Islet of Langerhans (tissue), 1 donor: ENCODE measurements at regions not wholly inside any gene's neighbourhood (a gene's known extent, or its start where the extent isn't known, plus 50 kb on each side); places are given as distances from the start of the nearest gene placed in this dataset.
A peak's percentile ranks its signal among the peaks of the same experiment; 100 is the strongest.
"Not testable (repeated sequence)": the region's sequence is repeated elsewhere in the genome, so short reads cannot be mapped to it uniquely, and the experiment has no call there.

Experiments
- FAIRE-seq: peaks from one replicate; lab custom pipeline; 2011; peaks lifted over from hg19 to GRCh38; lab: Jason Lieb, UNC

DNA sequence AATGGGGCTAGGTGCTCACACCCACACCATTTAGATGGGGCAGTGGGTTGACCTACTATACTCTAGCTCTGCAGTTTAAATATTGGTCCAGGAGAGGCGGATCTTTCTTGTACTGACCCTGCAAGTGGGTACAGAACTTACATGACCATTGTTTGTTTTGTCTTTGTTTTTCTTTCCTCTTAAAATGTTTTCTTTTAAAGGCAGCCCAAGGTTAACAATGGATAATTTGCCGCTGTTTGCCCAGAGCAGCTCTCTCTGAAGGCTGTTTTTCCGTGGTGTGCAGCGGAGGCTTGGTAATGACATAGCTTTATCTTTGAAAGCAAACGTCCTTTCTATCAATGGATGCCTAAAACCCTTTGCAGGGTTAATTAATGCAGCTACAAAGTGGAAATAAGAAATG is 133.3 kb upstream of the MEX3C start:
- FAIRE-seq = no peak

DNA sequence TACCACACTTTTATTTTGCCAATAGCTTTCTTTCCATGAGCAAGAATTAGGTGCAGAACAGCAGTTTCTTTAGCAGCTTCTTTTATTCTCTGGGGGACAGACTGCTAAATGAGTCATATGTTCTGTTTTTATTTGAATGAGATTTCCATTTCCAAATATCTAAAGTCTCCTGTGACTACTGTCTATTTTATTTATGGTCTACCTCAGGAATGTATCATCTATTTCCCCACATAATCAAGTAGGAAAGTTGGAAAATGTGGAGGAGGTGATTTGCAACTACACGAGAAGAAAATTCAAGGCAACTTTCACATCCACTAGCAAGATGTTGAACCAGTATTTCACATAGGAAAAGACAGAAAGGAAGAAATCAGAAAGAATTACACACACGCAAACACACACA is 139.9 kb upstream of the MEX3C start:
- FAIRE-seq = no peak

DNA sequence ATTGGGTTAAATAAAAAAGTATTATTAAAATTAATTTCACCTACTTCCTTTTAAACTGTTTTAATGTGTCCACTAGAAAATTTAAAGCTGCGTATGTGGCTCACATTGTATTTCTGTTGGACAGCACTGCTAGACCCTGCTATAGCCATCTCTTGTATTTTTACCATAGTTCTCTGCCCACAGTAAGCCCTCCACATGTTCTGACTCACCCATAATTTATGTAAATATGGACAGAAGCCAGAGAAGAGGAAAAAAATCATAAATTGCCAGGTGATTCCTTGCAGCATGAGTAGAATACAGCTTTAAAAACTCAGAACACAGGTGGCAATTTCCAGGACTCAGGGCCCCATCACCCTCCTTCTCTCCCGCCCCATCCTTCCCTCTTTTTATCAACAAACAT is 142.4 kb upstream of the MEX3C start:
- no peak for FAIRE-seq

DNA sequence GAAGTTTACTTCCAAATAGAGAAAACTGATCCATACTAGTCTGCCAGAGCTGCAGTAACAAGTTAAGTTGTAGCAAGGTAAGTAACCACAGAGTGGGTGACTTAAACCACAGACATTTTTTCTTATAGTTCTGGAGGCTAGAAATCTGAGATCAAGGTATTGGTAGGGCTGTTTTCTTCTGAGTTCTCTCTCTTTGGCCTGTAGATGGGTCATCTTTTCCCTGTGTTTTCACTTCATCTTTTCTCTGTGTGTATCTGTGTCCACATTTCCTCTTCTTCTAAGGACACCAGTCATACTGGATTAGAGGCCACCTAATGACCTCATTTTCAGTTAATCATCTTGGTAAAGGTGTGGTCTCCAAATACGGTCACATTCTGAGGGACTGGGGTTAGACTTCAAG is 142.9 kb upstream of the MEX3C start:
- no peak for FAIRE-seq

DNA sequence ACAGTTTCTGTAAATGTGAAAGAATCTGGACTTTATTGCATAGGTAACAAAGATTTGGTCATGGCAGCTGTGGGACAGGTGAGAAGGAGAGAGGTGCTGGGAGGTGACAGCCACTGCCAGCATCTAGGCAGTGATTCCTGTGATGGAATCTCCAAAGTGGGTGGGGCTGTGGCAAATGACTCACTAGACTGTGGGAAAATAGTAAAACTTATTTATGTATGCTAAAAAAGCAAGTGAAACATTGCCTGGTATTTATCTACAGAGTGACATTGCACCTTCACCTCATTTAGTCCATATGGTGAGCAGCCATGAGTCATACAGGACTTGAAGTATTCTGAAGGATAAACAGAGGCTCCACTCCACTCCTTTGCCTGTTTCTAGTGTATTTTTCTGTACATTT is 145.3 kb upstream of the MEX3C start:
- no peak for FAIRE-seq

DNA sequence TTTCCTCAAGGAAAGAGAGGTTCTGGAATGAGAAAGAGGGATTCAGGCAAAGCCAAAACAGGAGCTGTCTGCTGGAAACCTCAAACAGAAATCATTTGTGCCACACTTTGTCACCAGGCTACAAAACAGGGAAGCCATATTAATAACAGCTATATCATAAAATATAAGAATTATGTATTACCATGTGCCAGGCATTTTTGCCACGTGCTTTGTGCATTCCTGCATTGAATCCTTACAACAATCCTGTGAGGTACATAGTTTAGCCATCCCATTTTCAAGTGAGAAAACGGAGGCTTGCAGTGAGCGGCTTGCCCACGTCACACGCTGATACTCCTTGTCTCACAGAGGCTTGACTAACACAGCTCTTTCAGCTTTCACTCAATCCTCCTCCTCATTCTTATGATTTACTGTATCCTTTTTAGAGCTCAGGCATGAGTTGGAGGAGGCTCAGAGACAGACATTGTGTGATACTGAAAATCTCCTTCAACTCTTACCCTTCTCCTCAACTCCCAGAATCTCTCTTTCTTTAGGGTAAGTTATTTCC is 148.4 kb upstream of the MEX3C start:
- no peak for FAIRE-seq

DNA sequence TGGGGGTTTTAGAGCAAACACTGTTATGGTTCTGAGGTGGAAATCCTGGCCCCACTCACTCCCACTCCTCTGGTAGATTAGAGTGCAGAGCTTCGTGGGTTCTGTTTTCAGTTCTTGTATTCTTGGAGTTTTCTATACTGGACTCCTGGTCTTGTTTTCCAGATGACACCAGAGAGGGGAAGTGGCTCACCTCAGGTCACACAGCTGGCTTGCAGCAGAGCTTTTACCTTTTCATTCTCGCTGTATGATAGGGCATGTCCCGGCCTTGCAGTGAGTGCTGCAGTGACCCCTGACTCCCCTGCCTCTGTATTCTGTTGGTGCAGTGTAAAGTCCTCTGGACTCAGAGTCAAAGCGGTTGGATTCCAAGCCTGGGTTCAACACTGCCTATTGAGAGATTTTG is 148.9 kb upstream of the MEX3C start:
- no peak for FAIRE-seq

DNA sequence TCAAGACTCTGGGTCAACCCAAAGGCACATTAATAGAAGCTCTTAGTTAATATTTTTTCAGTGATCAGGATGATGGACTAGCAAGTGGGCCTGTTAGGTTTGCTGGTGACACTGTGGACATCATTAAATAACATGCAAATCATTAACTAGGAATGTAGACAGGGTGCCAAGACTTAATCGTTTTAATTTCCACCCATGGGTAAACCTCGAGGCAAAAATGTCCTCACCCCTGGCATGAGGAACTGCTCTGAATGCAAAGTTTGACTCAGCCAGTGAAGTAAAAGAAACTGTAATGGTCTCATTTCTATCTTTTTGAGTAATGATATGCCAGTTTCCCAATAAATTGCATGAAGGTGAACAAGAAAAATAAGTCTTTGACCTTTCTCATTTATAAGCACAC is 152.6 kb upstream of the MEX3C start:
- FAIRE-seq = peak; percentile 93

DNA sequence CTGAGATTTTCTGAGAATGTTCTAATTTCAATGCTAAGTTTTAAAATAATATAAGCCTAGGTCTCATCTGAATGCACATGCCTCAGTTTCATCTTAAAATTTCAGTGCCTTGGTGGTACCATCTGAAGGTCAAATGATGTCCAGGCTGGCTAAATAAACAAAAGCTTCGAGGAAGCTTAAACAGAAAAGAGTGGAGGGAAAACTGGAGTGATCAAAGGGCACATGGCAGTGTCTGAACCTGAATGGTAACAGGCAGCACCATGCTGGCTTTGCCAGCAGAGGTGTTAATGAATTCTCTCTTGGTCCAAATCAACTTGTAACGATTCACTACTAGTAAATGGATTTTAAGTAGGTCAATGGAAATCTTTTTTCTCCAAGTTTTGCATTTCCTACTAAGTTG is 158.4 kb upstream of the MEX3C start:
- no peak for FAIRE-seq

DNA sequence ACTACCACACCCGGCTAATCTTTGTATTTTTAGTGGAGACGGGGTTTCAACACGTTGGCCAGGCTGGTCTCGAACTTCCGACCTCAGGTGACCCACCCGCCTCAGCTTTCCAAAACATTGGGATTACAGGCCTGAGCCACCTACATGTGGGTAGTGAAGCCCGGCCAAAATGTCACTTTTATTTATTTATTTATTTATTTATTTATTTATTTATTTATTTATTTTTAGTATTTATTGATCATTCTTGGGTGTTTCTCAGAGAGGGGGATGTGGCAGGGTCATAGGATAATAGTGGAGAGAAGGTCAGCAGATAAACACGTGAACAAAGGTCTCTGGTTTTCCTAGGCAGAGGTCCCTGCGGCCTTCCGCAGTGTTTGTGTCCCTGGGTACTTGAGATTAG is 162.8 kb upstream of the MEX3C start:
- not testable (repeated sequence) for FAIRE-seq

DNA sequence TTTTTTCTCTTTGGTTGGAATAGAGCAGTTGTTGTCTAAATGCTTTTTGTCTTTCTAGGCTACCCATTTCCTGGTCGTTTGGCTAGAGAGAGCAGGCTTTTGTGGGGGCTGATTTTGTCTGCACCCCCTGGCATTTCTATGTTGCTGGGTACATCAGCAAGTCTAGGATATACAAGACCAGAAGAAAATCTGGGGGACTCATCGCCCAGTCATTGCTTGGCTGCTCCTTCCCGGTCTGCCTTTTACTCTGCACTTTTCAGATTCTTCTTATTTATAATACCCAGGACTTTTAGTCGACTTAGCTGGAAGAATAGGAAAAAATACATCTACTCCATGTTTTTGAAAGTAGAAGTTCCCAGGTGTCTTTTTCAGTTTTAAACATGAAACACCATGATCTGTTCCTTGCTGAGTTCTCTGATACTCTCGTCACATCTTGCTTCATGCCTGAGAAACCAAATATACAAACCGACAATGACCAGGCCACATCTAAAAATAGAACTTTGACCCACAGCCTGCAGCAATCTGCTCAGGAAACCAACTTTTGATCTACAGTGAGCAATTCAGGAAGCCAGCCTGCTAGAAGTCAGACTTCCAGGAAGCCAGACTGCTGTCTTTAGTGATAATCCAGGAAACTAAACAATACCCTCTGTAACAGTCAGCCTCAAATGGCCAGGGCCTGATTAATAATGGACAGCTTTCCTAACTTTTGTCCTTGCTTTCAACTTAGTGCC is 163.8 kb upstream of the MEX3C start:
- no peak for FAIRE-seq

DNA sequence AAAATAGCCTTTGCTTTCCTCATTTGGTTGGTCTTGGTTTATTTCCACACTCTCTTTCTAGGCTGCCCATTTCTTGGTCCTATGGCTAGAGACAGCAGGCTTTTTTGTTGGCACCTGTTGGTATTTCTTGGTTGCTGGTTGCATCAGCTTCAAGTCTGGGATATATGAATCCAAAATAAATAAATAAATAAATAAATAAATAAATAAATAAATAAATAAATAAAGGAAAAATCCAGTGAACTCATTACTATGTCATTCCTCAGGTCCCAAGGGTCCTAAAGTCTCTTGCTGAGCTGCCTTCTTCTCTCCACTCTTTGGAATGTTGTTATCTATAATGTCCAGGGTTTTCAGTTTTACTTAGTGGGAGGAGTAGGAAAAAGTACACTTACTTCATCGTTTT is 165.9 kb upstream of the MEX3C start:
- no peak for FAIRE-seq

DNA sequence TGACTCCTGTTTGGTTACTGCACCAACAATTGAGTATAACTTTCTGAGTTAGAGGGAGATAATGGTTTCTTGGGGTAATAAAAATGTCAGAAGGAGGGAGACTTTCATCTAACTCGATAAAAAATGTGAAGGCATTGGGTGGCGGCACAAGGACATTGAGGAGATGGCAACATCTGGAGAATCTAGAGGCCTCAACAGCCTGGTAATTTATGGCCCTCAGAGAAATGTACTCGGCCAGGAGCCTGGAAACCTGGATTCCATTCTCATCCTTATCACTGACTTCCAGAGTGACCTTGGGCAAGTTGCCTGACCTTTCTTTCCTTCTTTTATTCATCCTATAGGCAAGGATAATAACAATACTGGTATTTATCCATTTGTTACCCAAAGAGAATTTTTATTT is 173.5 kb upstream of the MEX3C start:
- no peak for FAIRE-seq

DNA sequence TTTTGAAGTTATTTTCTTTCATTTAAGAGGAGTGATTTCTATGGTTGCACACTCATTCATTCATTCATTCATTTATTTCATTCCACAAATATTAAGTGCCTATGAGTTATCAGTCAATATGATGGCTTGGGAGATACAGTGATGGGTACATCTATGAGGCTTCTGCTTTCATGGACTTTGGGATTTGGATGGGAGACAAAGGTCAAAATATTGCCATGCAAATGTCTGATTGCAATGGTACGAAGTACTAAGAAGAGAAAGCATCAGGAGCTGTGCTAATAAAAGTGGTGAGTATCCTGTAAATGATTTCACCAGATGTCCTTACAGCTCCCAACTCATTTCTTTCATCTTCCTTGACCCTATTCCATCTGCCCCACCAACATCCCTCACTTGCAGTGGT is 174.4 kb upstream of the MEX3C start:
- no peak for FAIRE-seq

DNA sequence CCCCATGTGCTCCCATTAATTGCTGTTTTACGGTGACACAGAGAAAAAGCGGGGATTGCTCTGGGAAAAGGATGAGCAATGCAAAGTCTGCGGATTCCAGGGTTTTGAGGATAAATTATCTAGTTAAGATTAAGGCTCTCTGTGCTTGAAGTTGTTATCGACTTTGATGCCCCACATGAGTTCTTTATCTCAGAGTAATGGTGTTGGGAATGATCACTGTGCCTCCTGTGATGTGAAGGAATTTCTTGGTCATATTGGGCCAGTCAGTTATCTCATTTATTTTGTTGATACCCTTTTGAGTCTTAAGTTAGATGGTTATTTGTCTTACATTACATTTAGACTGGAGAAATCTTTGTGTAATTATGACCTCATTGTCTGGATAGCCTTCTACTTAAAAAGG is 184.6 kb upstream of the MEX3C start:
- no peak for FAIRE-seq

DNA sequence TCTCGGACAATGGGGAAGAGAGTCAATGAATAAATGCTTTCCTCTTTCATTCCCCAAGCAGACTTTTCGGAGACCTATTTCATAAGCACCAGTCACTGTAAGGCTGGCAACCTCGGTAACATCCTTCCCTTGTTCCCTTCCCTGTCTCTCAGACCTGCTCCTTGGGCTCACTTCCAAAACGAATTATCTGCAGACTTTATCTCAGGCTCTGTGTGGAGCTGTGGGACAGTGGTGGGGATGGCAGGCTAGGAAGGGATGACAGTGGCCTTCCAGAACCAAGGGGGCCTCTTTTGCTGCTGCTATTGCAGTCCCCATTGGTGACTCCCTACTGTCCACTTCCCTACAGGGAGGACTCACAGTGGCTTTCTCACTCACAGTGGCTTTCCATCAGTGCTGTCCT is 185.6 kb upstream of the MEX3C start:
- no peak for FAIRE-seq

DNA sequence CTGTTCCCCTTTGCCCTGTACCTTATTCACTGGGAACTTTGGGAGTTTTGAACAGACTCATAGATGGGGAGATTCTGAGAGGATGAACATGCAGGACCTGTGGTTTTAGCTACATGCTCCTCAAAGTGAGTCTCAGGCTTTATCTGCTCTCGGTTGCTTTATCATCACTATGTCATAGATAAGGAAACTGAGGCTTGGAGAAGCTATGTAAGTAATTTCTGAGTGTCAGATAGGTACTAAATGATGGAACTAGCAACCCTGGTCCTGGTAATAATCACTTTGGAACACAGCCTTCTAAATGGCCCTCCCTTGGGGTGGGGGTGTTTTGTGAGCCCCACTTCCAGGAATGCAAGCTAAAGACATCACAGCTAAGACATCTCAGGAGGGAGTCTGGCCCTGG is 186.2 kb upstream of the MEX3C start:
- no peak for FAIRE-seq

DNA sequence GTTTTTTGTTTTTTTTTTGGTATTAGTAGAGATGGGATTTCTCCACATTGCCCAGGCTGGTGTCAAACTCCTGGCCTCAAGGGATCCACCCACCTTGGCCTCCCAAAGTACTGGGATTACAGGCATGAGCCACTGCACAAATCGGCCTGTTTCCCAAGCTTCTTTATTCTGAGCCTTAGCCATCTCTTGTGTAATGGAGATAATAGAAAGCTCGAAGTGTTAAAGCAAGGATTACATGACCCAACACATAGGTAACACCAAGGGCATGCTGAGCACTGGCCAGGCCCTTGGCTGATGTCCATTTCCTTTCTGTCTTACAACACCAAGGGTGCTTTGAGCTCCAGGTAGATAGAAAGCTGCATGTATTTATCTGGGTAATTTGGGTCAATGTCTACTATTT is 187.8 kb upstream of the MEX3C start:
- no peak for FAIRE-seq

DNA sequence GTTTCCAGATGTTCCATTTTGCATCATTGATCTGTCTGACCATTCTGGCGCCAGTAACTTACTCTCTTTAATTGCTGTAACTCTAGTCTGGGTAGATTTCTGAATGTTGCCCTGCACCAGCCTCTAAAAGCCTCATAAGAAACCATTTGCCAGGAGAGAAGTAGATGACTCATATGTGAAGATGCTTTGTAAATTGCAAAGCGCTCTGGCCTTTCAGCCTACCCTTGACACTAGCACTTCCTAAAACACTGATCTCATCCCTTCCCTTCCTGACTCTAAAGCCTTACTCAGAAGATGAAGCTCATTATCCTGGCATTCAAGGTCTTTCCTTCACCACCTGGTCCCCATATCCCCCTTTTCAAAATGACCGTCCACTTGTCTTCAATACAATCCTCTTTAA is 193.2 kb upstream of the MEX3C start:
- no peak for FAIRE-seq

DNA sequence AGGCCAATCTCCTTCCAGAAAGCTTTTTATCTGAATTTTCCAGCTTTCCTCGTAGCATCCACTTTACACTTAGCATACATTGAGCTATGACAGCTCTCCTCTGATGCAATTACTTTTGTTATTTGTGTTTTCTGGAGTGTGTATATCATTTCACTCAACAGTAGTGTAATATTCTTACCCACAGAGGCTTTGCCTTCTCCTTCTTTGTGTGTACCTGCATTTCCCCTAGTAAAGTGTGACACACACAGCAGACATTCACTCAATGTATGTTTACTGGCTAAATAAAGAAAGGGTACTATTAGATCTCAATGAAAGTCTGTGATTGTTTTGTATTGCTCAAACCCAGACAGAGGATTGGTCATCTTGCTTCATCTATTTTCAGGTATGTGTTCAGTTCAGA is 193.7 kb upstream of the MEX3C start:
- FAIRE-seq = no peak

DNA sequence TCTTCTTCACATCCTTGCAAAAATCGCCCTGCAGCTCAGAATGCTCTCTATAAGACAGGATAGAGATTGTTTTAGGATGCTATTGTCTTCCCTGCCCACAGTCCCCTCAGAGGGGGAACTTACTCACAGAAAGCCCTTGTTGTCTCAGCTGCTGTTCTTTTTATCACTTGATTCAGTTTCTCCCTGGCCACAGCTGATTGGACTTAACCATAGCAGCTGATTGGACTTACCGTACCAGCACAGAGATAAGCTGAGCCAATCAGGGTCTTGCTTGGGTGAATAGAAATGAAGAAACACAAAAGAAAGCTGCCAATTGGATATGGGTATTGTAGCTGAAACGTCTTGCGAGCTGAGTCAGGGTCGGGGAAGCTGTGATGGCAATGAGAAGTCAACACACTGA is 194.2 kb upstream of the MEX3C start:
- no peak for FAIRE-seq

DNA sequence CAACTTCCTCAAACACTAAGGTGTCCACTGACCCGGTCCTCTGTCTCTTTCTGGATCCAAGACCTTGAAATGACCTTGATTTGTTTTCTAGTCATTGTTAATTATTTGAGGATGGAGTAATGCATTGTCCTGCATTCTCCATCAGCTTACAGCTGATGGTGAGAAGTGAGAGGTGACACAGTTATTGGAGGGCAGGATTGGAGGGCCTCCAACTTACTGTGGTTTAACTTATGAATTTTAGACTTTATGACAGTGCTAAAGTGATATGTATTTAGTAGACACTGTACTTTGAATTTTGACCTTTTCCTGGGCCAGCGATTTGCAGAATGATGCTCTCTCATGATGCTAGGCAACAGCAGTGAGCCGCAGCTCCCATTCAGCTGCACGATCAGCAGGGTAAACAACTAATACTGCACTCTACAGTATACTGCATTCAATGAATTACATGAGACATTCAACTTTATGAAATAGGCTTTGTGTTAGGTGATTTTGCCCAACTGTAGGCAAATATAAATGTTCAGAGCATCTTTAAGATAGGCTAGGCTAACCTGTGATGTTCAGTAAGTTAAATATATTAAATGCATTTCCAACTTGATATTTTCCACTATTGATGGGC is 200.0 kb upstream of the MEX3C start:
- FAIRE-seq = no peak

DNA sequence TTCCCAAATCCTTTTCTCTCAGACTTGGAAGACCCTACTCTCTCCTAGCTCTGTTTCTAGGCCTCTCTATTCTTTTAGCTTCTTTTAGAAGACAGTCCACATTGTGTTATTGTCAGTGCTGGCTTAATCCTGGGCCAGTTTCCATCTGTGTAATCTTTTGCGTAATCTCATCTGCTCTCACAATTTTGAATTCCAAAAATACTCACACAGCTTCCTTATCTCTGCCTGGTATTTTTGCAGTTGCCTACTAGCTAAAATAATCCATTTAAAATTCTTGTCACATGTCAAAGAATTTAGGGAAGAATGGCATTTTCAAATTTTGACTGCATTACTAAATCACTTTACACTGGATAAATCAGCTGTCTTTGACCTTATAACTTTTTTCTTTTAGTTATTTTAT is 200.6 kb upstream of the MEX3C start:
- no peak for FAIRE-seq

DNA sequence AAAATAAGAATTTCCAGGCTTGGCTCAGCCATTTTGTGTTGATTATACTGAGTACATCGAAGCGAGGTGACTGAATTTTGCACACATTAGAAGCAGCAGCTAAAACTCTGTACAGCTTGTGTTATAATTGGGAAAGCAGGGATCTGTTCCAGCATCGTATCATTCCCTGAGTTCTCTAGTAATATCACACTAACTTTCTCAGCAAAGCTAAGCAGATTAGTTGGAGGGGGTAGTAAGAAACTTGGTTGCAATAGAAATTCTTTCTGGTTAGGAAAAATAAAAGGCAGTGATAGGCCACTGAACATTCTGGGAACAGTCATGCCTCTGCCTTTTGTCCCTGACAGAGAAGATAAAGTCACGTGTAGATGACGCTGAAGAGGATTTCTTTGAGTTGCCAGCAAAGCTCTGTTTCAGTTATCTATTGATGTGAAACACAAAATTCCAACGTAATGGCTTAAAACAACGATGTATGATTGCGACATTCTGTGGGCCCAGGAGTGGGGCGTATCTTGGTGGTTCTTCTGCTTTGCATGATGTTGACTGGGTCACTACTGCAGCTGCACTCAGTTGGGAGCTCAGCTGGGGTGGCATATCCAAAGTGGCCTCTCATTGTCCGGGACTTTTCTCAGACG is 202.1 kb upstream of the MEX3C start:
- FAIRE-seq = no peak
